HCT116 (cell line): ENCODE measurements at regions not wholly inside any gene's neighbourhood (a gene's known extent, or its start where the extent isn't known, plus 50 kb on each side); places are given as distances from the start of the nearest gene placed in this dataset.
A peak's percentile ranks its signal among the peaks of the same experiment; 100 is the strongest.

ENCODE experiments used
- ATAC-seq: fragments of 200-7000 bp; cut with Tn5 transposase; 2 replicates; pipeline ENCODE4 v1.9.1; 2020; ENCODE audit warnings: mild to moderate bottlenecking, moderate library complexity
- BruUV-seq: library from RNA; stranded (reverse); fragments of 400-500 nt; replicated peaks from 2 replicates; lab custom pipeline; 2021; lab: Mats Ljungman, UMichigan
- CTCF ChIA-PET: fragments of 300-600 bp; sonication (Branson Sonifier 250); formaldehyde crosslinking; loops from one replicate; lab custom pipeline; 2021; ENCODE audit warnings: antibody characterized with exemption; lab: Charles Lee
- POLR2A ChIA-PET: fragments of 300-600, 350-600 bp; sonication (Branson Sonifier 250); formaldehyde crosslinking; loops from one replicate; lab custom pipeline; 2021; ENCODE audit warnings: antibody characterized with exemption; lab: Charles Lee
- RAD21 ChIA-PET, 2 experiments: fragments of 300-600 bp; sonication (Branson Sonifier 250); formaldehyde crosslinking; loops; one replicate each; lab custom pipeline; 2023; ENCODE audit warnings: low total read pairs in 2 of 2; ENCODE audit not compliant: uncharacterized antibody in 2 of 2, unreplicated experiment in 2 of 2, low non-redundant PET in 1 of 2; lab: Charles Lee
- DNase-seq: peaks from one replicate; pipeline ENCODE4 v3.0.0-alpha.2; 2010; ENCODE audit warnings: low read depth, low spot score
- H2AFZ ChIP-seq: fragments of 200-600 bp; shearing (Covaris generic), sonication (generic); 2 replicates; pipeline ENCODE4 v1.6.1; 2017; ENCODE audit warnings: low read depth, mixed run types, mixed read lengths, antibody characterized with exemption, low read length; ENCODE audit not compliant: poor library complexity, severe bottlenecking
- H3K27ac ChIP-seq: 2 replicates; pipeline ENCODE4 v1.5.1; 2012; ENCODE audit warnings: low read depth, low read length
- H3K27me3 ChIP-seq: fragments of 200-600 bp; sonication (generic); 2 replicates; pipeline ENCODE4 v1.6.1; 2016; ENCODE audit warnings: mixed run types, low read length, mixed read lengths; ENCODE audit not compliant: insufficient read depth
- H3K36me3 ChIP-seq, 2 experiments: fragments of 200-500 bp in 1 of 2; fragments of 200-600 bp in 1 of 2; sonication (Bioruptor generic) in 1 of 2; sonication (generic) in 1 of 2; 2 replicates each; pipeline versions ENCODE4 v1.5.1 to v1.6.1; 2014 to 2016; ENCODE audit warnings: low read length in 2 of 2, inconsistent platforms in 1 of 2, mixed read lengths in 1 of 2, mixed run types in 1 of 2; ENCODE audit not compliant: insufficient read depth in 2 of 2, control insufficient read depth in 1 of 2
- H3K4me1 ChIP-seq, 2 experiments: fragments of 200-600 bp in 1 of 2; sonication (generic) in 1 of 2; 2 replicates each; pipeline versions ENCODE4 v1.5.1 to v1.6.1; 2012 to 2017; ENCODE audit warnings: low read length in 2 of 2, inconsistent platforms in 1 of 2, mild to moderate bottlenecking in 1 of 2, mixed read lengths in 1 of 2, mixed run types in 1 of 2, moderate library complexity in 1 of 2; ENCODE audit not compliant: insufficient read depth in 2 of 2, control insufficient read depth in 1 of 2
- H3K4me2 ChIP-seq: fragments of 200-600 bp; sonication (generic); 2 replicates; pipeline ENCODE4 v1.6.1; 2017; ENCODE audit warnings: mixed run types, low read length, mixed read lengths
- H3K4me3 ChIP-seq, 2 experiments: fragments of 200-600 bp in 1 of 2; sonication (generic) in 1 of 2; replicated peaks in 1 of 2; 2 replicates each; pipeline ENCODE4 v1.5.1; 2011 to 2016; ENCODE audit warnings: low read length in 2 of 2, control low read depth in 1 of 2, low read depth in 1 of 2, mild to moderate bottlenecking in 1 of 2, mixed read lengths in 1 of 2, mixed run types in 1 of 2
- H3K79me2 ChIP-seq: fragments of 200-600 bp; sonication (generic); 2 replicates; pipeline ENCODE4 v1.6.1; 2017; ENCODE audit warnings: mild to moderate bottlenecking, mixed run types, low read length, moderate library complexity, mixed read lengths; ENCODE audit not compliant: insufficient read depth
- H3K9ac ChIP-seq: fragments of 200-600 bp; sonication (generic); 2 replicates; pipeline ENCODE4 v1.6.1; 2016; ENCODE audit warnings: low read length, mixed read lengths
- H3K9me2 ChIP-seq: fragments of 200-600 bp; sonication (generic), shearing (Covaris generic); 2 replicates; pipeline ENCODE4 v1.6.1; 2017; ENCODE audit warnings: mixed run types, mild to moderate bottlenecking, moderate library complexity; ENCODE audit not compliant: insufficient read depth
- H3K9me3 ChIP-seq, 2 experiments: fragments of 200-500 bp in 1 of 2; fragments of 200-600 bp in 1 of 2; sonication (Bioruptor generic) in 1 of 2; sonication (generic) in 1 of 2; 2 replicates each; pipeline ENCODE4 v1.6.1; 2014 to 2017; ENCODE audit warnings: low read length in 2 of 2, mixed read lengths in 2 of 2, inconsistent platforms in 1 of 2, low read depth in 1 of 2, mild to moderate bottlenecking in 1 of 2, mixed run types in 1 of 2, moderate library complexity in 1 of 2; ENCODE audit not compliant: control insufficient read depth in 1 of 2, insufficient read depth in 1 of 2
- H4K20me1 ChIP-seq: fragments of 200-600 bp; sonication (generic), shearing (Covaris generic); 2 replicates; pipeline ENCODE4 v1.6.1; 2017; ENCODE audit warnings: mixed run types, mild to moderate bottlenecking, moderate library complexity; ENCODE audit not compliant: insufficient read depth
- CTCF ChIP-seq, 3 experiments: fragments of 200-600 bp in 1 of 3; sonication (generic) in 1 of 3; IDR thresholded peaks in 2 of 3; conservative IDR thresholded peaks in 1 of 3; 2 replicates each; pipeline ENCODE4 v1.5.1; 2012 to 2017; ENCODE audit warnings: low read depth in 2 of 3, low read length in 2 of 3, antibody characterized with exemption in 1 of 3, borderline replicate concordance in 1 of 3, control low read depth in 1 of 3, mild to moderate bottlenecking in 1 of 3, mixed read lengths in 1 of 3, mixed run types in 1 of 3, moderate library complexity in 1 of 3; ENCODE audit not compliant: insufficient read depth in 1 of 3
- SRF ChIP-seq: IDR thresholded peaks from 2 replicates; pipeline ENCODE4 v1.6.1; 2012; ENCODE audit warnings: low read depth
- ZBTB33 ChIP-seq: IDR thresholded peaks from 2 replicates; pipeline ENCODE4 v1.6.1; 2011; ENCODE audit warnings: mild to moderate bottlenecking, low read length, moderate library complexity; ENCODE audit not compliant: insufficient replicate concordance; ENCODE audit errors: extremely low read depth
- intact Hi-C: fragments of 100-400 bp; cut with micrococcal nuclease; formaldehyde crosslinking; loops from 2 replicates; pipeline ENCODE4 v1.10.0; 2022

- Histone ChIP-seq H3K4me2 (no peak overlapping the region), H2AFZ (no peak overlapping the region)
- POLR2A ChIA-PET = no interaction called here
- peak in 2 of 3 experiments; percentile 28; a peak in 3 of 6 replicates for TF ChIP-seq CTCF (IDR thresholded peaks at IDR 0.05 in 2 of 3, conservative IDR thresholded peaks at IDR 0.05 in 1 of 3; ENCODE audit: borderline replicate concordance in 1 of 3, insufficient read depth in 1 of 3, low read depth in 2 of 3, low read length in 2 of 3)
- TF ChIP-seq SRF = no peak
- TF ChIP-seq, all 23 proteins: peak for 1
- H3K9me3 ChIP-seq = no peaks in the 10 kb centered on the region
- peak; percentile 60 for ATAC-seq
- H3K79me2 ChIP-seq = no peaks in the 10 kb centered on the region
- DNase-seq = no peak
- no peaks in the 10 kb centered on the region for H4K20me1 ChIP-seq
- RAD21 ChIA-PET = no interaction called here
- no peaks in the 10 kb centered on the region for H3K4me1 ChIP-seq
- CTCF ChIA-PET = no interaction called here
- intact Hi-C loops = no loop called here
- H3K36me3 ChIP-seq = no peaks in the 10 kb centered on the region
- BruUV-seq = no TSS peak
- no peak overlapping the region for H3K27ac ChIP-seq
- H3K9me2 ChIP-seq = no peaks in the 10 kb centered on the region
- H3K4me3 ChIP-seq = no peak overlapping the region
- no peak overlapping the region for H3K9ac ChIP-seq
- H3K27me3 ChIP-seq = no peaks in the 10 kb centered on the region
Measured at GRCh38 chr17:72053449-72053848, 67.4 kb upstream of the SOX9 start.

GRCh38 chr17:72056155-72056554, 64.7 kb upstream of the SOX9 start:
- Histone ChIP-seq H4K20me1 (no peaks in the 10 kb centered on the region), H3K4me1 (no peaks in the 10 kb centered on the region), H3K9me3 (no peaks in the 10 kb centered on the region), H3K27me3 (no peaks in the 10 kb centered on the region), H3K9me2 (no peaks in the 10 kb centered on the region), H2AFZ (no peak overlapping the region), H3K27ac (no peak overlapping the region), H3K36me3 (no peaks in the 10 kb centered on the region), H3K79me2 (no peaks in the 10 kb centered on the region), H3K4me3 (no peak overlapping the region), H3K9ac (no peak overlapping the region), H3K4me2 (no peak overlapping the region)
- intact Hi-C loops = no loop called here
- DNase-seq (no peak), ATAC-seq (no peak)
- ChIA-PET RAD21 (no interaction called here), POLR2A (no interaction called here), CTCF (no interaction called here)
- no TSS peak for BruUV-seq
- TF ChIP-seq ZBTB33 = no peak
